Adrenal gland (tissue), 5 donors: ENCODE measurements at regions not wholly inside any gene's neighbourhood (a gene's known extent, or its start where the extent isn't known, plus 50 kb on each side); places are given as distances from the start of the nearest gene placed in this dataset.

ENCODE experiments used
- POLR2A ChIP-seq, 2 donors: fragments of 450-650 bp; IDR thresholded peaks; one replicate each; pipeline ENCODE4 v1.6.1; 2017; ENCODE audit warnings: antibody characterized with exemption in 2 of 2, mild to moderate bottlenecking in 2 of 2, moderate library complexity in 1 of 2
- TF ChIP-seq, protein P1 (sequence below), 6 experiments: fragments of 450-650 bp in 4 of 6; fragments of 200-600 bp in 2 of 6; sonication (generic) in 1 of 6; IDR thresholded peaks; 1 replicate in 5 of 6; 2 replicates in 1 of 6; pipeline versions ENCODE4 v1.5.1 to v1.8.0; 2016 to 2021; ENCODE audit warnings: antibody characterized with exemption in 6 of 6, mild to moderate bottlenecking in 2 of 6, moderate library complexity in 1 of 6
- donor health status: DM: no; HTN: no; CAD: no.

DNA sequence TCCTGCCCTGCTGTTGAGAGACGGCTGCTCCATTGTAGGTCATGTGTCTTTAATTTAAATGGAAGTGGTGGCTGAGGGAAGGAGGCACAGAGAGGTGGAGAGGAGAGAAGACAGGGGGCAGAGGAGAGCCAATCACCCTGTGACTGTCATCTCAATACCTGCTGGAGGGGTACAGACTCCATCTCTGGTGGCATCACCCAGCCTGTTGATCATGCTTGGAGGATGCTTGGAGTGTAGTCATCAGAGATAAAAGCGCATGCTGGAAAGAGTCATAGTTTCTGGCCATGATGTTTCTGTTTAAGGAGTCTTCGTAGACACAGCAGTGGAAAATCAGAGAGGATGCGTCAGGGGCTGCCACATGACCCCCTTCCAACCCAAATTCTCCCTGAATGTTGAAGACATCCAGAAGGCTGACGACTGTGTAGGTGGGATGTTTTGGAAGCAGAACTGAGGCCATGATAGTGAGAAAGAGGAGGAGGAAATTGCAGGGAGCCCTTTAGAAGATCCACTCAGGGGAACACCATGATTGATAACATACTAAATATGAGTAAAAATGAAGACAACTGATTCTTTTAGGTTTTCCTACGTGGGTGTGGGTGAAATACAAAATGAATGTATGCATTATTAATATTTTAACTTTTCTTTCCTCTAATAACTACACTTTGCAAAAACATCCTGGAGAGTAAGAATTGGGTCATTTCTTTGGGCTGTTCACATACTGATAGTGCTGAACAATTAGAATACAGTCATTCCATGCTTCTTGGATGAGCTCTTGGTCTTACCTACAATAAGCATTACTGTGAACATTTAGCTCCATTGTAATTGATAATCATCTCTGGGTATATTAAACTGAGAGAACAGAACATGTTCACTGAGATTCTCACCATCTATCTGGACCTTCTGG lies 210.6 kb upstream of the ATP10A start:
- TF ChIP-seq, protein P1, sequence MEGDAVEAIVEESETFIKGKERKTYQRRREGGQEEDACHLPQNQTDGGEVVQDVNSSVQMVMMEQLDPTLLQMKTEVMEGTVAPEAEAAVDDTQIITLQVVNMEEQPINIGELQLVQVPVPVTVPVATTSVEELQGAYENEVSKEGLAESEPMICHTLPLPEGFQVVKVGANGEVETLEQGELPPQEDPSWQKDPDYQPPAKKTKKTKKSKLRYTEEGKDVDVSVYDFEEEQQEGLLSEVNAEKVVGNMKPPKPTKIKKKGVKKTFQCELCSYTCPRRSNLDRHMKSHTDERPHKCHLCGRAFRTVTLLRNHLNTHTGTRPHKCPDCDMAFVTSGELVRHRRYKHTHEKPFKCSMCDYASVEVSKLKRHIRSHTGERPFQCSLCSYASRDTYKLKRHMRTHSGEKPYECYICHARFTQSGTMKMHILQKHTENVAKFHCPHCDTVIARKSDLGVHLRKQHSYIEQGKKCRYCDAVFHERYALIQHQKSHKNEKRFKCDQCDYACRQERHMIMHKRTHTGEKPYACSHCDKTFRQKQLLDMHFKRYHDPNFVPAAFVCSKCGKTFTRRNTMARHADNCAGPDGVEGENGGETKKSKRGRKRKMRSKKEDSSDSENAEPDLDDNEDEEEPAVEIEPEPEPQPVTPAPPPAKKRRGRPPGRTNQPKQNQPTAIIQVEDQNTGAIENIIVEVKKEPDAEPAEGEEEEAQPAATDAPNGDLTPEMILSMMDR (IDR thresholded peaks at IDR 0.05) = no peak
- no peak for TF ChIP-seq POLR2A (IDR thresholded peaks at IDR 0.05)
